IPS-15b (cell line): ENCODE measurements at regions not wholly inside any gene's neighbourhood (a gene's known extent, or its start where the extent isn't known, plus 50 kb on each side); places are given as distances from the start of the nearest gene placed in this dataset.
"Not testable (repeated sequence)": the region's sequence is repeated elsewhere in the genome, so short reads cannot be mapped to it uniquely, and the experiment has no call there.

Experiments
- H3K27me3 ChIP-seq: one replicate; pipeline ENCODE4 v1.6.1; 2013; ENCODE audit warnings: low read length; ENCODE audit not compliant: control insufficient read depth, insufficient read depth
- H3K36me3 ChIP-seq: one replicate; pipeline ENCODE4 v1.6.1; 2013; ENCODE audit warnings: low read length; ENCODE audit not compliant: control insufficient read depth, insufficient read depth
- H3K4me1 ChIP-seq: one replicate; pipeline ENCODE4 v1.6.1; 2013; ENCODE audit warnings: mild to moderate bottlenecking, low read length; ENCODE audit not compliant: control insufficient read depth, insufficient read depth
- H3K4me3 ChIP-seq: one replicate; pipeline ENCODE4 v1.5.1; 2013; ENCODE audit warnings: low read depth, low read length
- H3K9ac ChIP-seq: one replicate; pipeline ENCODE4 v1.6.1; 2013; ENCODE audit warnings: low read depth, mild to moderate bottlenecking, low read length
- H3K9me3 ChIP-seq: one replicate; pipeline ENCODE4 v1.6.1; 2013; ENCODE audit warnings: mild to moderate bottlenecking, low read length; ENCODE audit not compliant: control insufficient read depth, insufficient read depth

DNA sequence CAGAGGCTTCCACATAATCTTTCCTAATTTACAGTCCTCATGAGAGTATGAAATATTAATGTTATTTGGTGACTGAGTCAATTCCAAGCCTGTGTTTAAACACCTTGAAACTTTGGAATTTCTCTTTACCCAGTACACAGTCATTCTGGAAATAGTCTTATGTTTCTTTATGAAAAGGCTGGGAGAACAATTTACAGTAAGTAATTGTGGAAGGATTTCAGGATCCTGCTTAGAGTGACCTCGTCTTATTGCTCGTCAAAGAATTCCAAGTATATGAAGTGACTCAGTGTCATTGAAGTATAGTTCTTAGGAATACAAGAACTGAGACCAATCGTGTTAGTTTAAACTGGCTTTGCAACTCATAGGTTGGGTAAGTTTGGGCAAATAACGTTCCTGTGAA is 634.2 kb downstream of the SLC16A7 start:
- H3K27me3 ChIP-seq = no peaks in the 10 kb centered on the region
- no peaks in the 10 kb centered on the region for H3K4me1 ChIP-seq
- H3K4me3 ChIP-seq = no peak overlapping the region
- no peak overlapping the region for H3K9ac ChIP-seq
- no peaks in the 10 kb centered on the region for H3K36me3 ChIP-seq
- H3K9me3 ChIP-seq = no peaks in the 10 kb centered on the region

DNA sequence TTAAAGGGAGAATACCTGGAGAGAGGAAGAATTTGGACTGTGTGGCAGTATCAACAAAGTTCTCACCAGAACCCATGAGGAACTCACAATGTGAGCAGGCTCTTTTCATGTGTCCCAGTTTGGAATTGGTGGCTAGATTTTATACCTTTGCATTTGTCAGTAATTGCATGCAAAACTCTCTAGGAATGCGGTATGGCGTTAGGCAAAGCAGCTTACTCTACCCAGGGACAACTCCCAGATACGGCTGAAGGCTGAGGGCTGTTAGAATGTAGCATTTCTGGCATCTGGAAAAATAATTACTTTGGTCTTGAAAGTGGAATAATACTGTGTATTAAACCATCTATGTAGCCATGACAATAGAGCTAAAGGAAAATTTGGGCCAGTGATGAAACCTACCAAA is 635.5 kb downstream of the SLC16A7 start:
- H3K4me3 ChIP-seq = no peak overlapping the region
- no peaks in the 10 kb centered on the region for H3K36me3 ChIP-seq
- no peaks in the 10 kb centered on the region for H3K9me3 ChIP-seq
- H3K4me1 ChIP-seq = no peaks in the 10 kb centered on the region
- no peaks in the 10 kb centered on the region for H3K27me3 ChIP-seq
- H3K9ac ChIP-seq = no peak overlapping the region

DNA sequence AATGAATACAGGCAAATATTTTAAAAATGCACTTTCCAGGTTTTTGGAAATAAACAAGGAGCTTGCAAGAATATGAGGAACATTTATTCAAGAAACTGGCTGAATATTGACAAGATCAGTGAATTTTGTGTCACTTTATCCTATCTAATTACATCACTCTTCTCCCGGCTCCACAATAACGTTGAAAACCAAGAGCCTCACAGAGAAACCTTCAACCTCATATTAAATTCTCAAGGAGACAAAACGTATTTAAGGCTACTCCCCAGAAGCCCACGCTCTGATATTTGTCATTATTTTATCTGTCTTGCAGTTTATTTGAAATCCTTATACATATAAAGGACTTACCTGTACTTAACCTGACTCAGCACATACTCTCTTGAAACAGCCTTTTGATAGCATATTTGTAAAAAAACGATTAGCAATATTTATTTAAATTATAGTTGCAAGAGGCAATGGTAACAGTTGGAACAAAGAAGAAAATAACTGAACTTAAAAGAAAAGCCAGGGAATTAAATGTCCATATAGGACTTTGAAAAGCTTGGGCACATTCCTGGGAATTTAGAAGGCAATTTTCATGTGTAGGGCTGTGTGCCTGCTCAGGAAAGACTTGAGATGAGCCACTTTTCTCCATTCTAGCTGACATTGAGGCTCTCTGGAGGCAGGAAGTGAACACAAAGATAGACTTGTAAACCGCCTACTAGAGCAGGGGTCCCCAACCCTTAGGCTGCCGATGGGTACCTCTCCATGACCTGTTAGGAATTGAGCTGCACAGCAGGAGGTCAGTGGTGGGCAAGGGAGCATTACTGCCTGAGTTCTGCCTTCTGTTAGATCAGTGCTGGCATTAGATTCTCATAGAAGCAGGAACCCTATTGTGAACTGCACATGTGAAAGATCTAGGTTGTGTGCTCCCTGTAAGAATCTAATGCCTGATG is 636.4 kb downstream of the SLC16A7 start:
- H3K4me3 ChIP-seq = no peak overlapping the region
- H3K36me3 ChIP-seq = no peaks in the 10 kb centered on the region
- no peak overlapping the region for H3K9ac ChIP-seq
- H3K4me1 ChIP-seq = no peaks in the 10 kb centered on the region
- H3K9me3 ChIP-seq = no peaks in the 10 kb centered on the region
- H3K27me3 ChIP-seq = no peaks in the 10 kb centered on the region

- H3K9me3 ChIP-seq, H3K36me3 ChIP-seq, H3K4me1 ChIP-seq, H3K4me3 ChIP-seq, H3K27me3 ChIP-seq, H3K9ac ChIP-seq: not testable (repeated sequence)
Observed at GRCh38 chr12:60234611-60235195, 638.9 kb downstream of the SLC16A7 start.

DNA sequence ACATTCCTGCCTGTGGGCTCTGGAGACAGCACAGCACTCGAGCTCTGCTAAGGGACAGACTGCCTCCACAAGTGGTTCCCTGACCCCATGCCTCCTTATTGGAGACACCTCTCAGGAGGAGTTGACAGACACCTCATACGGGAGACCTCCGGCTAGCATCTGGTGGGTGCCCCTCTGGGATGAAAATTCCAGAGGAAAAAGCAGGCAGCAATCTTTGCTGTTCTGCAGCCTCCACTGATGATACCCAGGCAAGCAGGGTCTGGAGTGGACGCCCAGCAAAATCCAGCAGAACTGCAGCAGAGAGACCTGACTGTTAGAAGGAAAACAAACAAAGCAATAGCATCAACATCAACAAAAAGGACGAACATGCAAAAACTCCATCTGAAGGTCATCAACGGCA is 639.4 kb downstream of the SLC16A7 start:
- Histone ChIP-seq H3K4me1 (no peaks in the 10 kb centered on the region), H3K9ac (no peak overlapping the region), H3K9me3 (no peaks in the 10 kb centered on the region), H3K36me3 (no peaks in the 10 kb centered on the region), H3K4me3 (no peak overlapping the region), H3K27me3 (no peaks in the 10 kb centered on the region)

GRCh38 chr12:60236416-60236815 is 640.6 kb downstream of the SLC16A7 start:
- H3K4me1 ChIP-seq, H3K4me3 ChIP-seq, H3K27me3 ChIP-seq, H3K9ac ChIP-seq, H3K36me3 ChIP-seq, H3K9me3 ChIP-seq: not testable (repeated sequence)

DNA sequence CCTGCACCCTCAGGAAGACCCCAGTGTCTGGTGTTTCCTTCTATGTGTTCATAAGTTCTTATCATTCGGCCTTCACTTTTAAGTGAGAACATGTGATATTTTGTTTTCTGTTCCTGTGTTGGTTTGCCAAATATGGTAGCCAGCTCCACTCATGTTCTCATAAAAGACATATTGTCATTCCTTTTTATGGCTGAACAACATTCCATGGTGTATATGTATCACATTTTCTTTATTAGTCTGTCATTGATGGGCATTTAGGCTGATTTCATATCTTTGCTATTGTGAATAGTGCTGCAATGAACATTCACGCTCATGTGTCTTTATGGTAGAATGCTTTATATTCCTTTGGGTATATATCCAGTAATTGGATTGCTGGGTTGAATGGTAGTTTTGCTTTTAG is 645.1 kb downstream of the SLC16A7 start:
- no peaks in the 10 kb centered on the region for H3K27me3 ChIP-seq
- H3K36me3 ChIP-seq = no peaks in the 10 kb centered on the region
- no peak overlapping the region for H3K9ac ChIP-seq
- no peak overlapping the region for H3K4me3 ChIP-seq
- no peaks in the 10 kb centered on the region for H3K9me3 ChIP-seq
- no peaks in the 10 kb centered on the region for H3K4me1 ChIP-seq

DNA sequence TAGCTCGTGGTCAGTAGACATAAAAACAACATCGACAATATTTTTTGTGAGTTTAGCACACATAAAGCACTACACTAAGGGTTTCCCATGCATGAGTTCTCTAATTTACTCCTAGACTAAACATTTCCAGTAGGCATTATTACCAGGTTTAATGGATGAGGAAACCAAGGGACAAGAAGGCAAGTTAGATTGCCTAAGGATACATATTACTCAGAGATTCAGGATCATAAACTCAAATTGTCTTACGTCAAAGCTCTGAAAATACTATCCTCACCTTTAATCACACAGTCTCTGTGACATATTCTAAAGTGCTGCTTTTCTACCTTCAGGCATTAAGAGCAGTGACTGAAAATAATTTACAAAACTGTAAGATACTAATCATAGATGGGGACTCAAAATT is 655.3 kb downstream of the SLC16A7 start:
- Histone ChIP-seq H3K9me3 (no peaks in the 10 kb centered on the region), H3K9ac (no peak overlapping the region), H3K4me3 (no peak overlapping the region), H3K27me3 (no peaks in the 10 kb centered on the region), H3K36me3 (no peaks in the 10 kb centered on the region), H3K4me1 (no peaks in the 10 kb centered on the region)

GRCh38 chr12:60252359-60253096 is 656.7 kb downstream of the SLC16A7 start:
- Histone ChIP-seq H3K9me3 (no peaks in the 10 kb centered on the region), H3K27me3 (no peaks in the 10 kb centered on the region), H3K4me1 (no peaks in the 10 kb centered on the region)

DNA sequence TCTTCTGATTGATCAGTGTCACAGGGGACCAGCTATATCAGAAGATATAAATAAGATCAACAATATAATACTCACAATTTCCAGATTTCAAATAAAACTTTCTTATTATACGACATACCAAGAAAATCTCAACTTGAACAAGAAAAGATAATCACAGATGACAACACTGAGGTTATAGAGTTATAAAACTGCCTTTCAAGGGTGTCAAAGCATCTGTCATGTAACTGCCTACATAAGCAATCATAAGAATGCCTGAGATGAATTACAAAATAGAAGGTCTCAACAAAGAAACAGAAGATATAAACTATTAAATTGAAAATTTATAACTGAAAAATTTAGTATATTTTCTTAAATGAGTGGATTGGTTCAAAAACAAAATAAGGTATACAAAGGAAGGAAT is 659.2 kb downstream of the SLC16A7 start:
- Histone ChIP-seq H3K9me3 (no peaks in the 10 kb centered on the region), H3K4me3 (no peak overlapping the region), H3K9ac (no peak overlapping the region), H3K4me1 (no peaks in the 10 kb centered on the region), H3K27me3 (no peaks in the 10 kb centered on the region), H3K36me3 (no peaks in the 10 kb centered on the region)

More at GRCh38 chr12:60252359-60253096, 656.7 kb downstream of the SLC16A7 start:
- no peaks in the 10 kb centered on the region for H3K36me3 ChIP-seq
- no peak overlapping the region for H3K9ac ChIP-seq
- H3K4me3 ChIP-seq = no peak overlapping the region

DNA sequence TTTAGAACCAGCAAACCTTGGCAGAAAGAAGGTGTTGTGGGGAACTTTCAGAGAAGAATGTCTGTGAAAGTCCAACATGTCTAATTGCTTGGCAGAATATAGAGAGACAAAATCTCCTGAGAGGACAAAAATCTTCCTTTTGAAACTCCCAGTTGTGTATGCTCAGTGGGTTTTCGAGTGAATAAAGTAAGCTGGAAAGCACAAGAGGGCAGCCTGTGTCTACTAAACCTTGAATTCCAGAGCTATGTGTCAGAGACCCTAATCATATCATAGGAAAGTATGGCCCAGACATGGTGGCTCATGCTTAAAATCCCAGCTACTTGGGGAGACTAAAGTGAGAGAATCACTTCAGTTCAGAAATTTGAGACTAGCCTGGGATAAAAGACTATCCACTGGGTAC is 661.2 kb downstream of the SLC16A7 start:
- H3K4me3 ChIP-seq = no peak overlapping the region
- H3K9ac ChIP-seq = no peak overlapping the region
- H3K36me3 ChIP-seq = no peaks in the 10 kb centered on the region
- no peaks in the 10 kb centered on the region for H3K27me3 ChIP-seq
- no peaks in the 10 kb centered on the region for H3K9me3 ChIP-seq
- H3K4me1 ChIP-seq = no peaks in the 10 kb centered on the region

DNA sequence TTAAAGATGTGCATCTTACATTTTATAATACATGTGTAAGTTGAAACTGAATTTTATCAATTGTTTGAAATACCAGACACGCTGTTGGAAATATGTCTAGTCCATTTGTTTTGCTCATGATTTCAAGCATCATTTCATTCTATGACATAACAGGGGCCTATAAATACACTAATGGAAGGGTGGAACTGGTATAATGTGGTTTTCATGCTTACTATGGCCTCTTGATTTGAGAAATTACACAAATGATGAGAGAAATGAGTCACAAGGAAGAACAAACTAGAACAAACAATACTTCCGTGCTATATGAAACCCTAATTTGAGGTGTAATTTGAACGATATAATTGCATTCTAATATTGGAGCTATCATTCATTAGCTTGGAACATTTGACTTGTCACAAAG is 663.4 kb downstream of the SLC16A7 start:
- H3K4me1 ChIP-seq = no peaks in the 10 kb centered on the region
- H3K9ac ChIP-seq = no peak overlapping the region
- no peaks in the 10 kb centered on the region for H3K27me3 ChIP-seq
- H3K9me3 ChIP-seq = no peaks in the 10 kb centered on the region
- H3K4me3 ChIP-seq = no peak overlapping the region
- H3K36me3 ChIP-seq = no peaks in the 10 kb centered on the region
